GM12891 (cell line): ENCODE measurements at regions not wholly inside any gene's neighbourhood (a gene's known extent, or its start where the extent isn't known, plus 50 kb on each side); places are given as distances from the start of the nearest gene placed in this dataset.

Source experiments
- DNase-seq: peaks from one replicate; pipeline ENCODE4 v3.0.0; 2011; ENCODE audit warnings: low spot score; ENCODE audit not compliant: insufficient read length
- FAIRE-seq: peaks from 2 replicates; lab custom pipeline; 2011; peaks lifted over from hg19 to GRCh38; lab: Jason Lieb, UNC
- PAX5 ChIP-seq: IDR thresholded peaks from 2 replicates; pipeline ENCODE4 v1.6.1; 2011; ENCODE audit warnings: low read length, moderate library complexity, mild to moderate bottlenecking; ENCODE audit not compliant: insufficient read depth, severe bottlenecking
- POLR2A ChIP-seq: IDR thresholded peaks from 2 replicates; pipeline ENCODE4 v1.6.1; 2011; ENCODE audit warnings: low read depth, low read length, control low read depth
- POLR2AphosphoS5 ChIP-seq: IDR thresholded peaks from 2 replicates; pipeline ENCODE4 v1.6.1; 2011; ENCODE audit warnings: low read depth, low read length, control low read depth
- POU2F2 ChIP-seq: IDR thresholded peaks from 2 replicates; pipeline ENCODE4 v1.6.1; 2011; ENCODE audit warnings: low read depth, mild to moderate bottlenecking, control low read depth, low read length, moderate library complexity
- SPI1 ChIP-seq: IDR thresholded peaks from 2 replicates; pipeline ENCODE4 v1.6.1; 2011; ENCODE audit warnings: low read depth, low read length, control low read depth
- TAF1 ChIP-seq: IDR thresholded peaks from 2 replicates; pipeline ENCODE4 v1.6.1; 2011; ENCODE audit warnings: low read depth, low read length, control low read depth

GRCh38 chr9:81293651-81294050, 395.7 kb downstream of the TLE1 start:
- FAIRE-seq (no peak), DNase-seq (no peak)
- TF ChIP-seq SPI1 (no peak), POLR2AphosphoS5 (no peak), POU2F2 (no peak), TAF1 (no peak), POLR2A (no peak), PAX5 (no peak)

DNA sequence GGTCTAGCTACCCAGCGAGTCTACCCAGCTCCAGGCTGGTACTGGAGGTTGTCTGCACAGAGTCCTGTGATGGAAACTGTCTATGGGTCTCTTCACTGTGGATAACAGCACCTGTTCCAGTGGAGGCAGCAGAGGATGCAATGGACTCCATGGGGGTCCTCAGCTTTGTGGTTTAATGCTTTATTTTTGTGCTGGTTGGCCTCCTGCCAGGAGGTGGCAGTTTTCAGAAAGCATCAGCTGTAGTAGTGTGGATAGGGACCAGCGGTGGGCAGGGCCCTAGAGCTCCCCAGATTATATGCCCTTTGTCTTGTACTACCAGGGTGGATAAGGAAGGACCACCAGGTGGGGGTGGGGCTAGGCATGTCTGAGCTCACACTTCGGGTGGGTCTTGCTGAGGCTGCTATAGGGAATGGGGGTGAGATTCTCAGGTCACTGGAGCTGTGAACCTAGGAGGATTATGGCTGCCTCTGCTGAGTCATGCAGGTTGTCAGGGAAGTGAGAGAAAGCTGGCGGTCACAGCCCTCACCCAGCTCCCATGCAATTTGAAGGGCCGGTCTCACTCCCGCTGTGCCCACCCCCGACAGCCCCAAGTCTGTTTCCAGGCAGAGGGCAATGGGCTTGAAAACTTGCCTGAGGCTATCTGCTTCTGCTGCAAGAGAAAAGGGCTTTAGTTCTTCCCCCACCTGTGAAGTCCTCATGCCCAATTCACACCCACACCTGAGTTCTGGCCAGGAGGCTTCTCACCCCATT, 397.1 kb downstream of the TLE1 start:
- DNase-seq, result no peak
- no peak for FAIRE-seq
- no peak for TF ChIP-seq SPI1
- no peak for TF ChIP-seq POU2F2
- no peak for TF ChIP-seq TAF1

GRCh38 chr9:81289622-81290021, 399.7 kb downstream of the TLE1 start:
- DNase-seq, result no peak
- TF ChIP-seq POLR2AphosphoS5 (no peak), TAF1 (no peak), SPI1 (no peak)
- no peak for FAIRE-seq

DNA sequence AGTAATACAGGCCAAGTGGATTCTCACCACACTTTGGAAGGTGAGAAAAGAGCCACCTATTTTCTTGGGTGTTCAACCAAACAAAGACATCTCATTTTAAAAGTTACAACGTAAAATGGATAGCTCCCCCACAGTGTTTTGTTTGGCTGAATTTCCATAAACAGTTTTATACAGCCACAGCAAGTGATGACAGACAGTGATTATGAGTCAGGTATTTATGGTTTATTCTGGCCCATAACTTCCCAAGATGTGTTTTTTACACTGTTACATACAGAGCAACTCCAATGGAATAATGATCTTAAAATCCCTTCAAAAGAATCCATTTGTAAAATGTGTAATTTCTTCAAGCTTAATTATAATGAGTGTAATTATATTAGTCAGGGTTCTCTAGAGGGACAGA, 421.3 kb downstream of the TLE1 start:
- DNase-seq (no peak), FAIRE-seq (no peak)
- TF ChIP-seq POU2F2, result no peak
- no peak for TF ChIP-seq TAF1
- TF ChIP-seq SPI1, result no peak
- no peak for TF ChIP-seq PAX5
- TF ChIP-seq POLR2A, result no peak

- FAIRE-seq, result no peak
- DNase-seq, result no peak
- TF ChIP-seq POLR2AphosphoS5, result no peak
- no peak for TF ChIP-seq POU2F2
- no peak for TF ChIP-seq POLR2A
- TF ChIP-seq PAX5, result no peak
- no peak for TF ChIP-seq TAF1
Observed at GRCh38 chr9:81266674-81267073, 422.7 kb downstream of the TLE1 start.

DNA sequence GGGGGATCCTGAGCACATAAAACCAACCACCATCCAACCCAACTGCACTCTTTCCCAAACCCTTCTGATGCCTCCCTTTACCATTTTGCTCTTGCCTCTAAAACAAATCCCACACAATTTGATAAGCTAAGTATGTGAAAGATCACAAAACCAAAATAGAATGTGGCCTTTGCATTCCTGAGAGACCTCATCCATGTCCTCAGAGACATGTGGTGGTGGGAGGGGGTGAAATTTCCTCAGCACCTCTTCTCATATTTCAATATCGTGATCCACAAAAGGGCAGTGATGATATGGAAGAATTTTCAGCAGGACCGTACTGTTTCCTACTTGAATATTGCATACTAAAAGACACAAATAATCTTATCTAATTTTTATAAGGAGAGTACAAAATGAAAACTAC, 423.3 kb downstream of the TLE1 start:
- no peak for DNase-seq
- TF ChIP-seq POLR2AphosphoS5, result no peak
- TF ChIP-seq POLR2A, result no peak
- no peak for TF ChIP-seq POU2F2
- TF ChIP-seq PAX5, result no peak
- no peak for TF ChIP-seq TAF1
- TF ChIP-seq SPI1, result no peak
- FAIRE-seq, result no peak

- no peak for DNase-seq
- no peak for FAIRE-seq
- TF ChIP-seq POLR2A (no peak), POU2F2 (no peak), TAF1 (no peak), PAX5 (no peak), POLR2AphosphoS5 (no peak), SPI1 (no peak)
Observed at GRCh38 chr9:81264516-81264915, 424.8 kb downstream of the TLE1 start.

DNA sequence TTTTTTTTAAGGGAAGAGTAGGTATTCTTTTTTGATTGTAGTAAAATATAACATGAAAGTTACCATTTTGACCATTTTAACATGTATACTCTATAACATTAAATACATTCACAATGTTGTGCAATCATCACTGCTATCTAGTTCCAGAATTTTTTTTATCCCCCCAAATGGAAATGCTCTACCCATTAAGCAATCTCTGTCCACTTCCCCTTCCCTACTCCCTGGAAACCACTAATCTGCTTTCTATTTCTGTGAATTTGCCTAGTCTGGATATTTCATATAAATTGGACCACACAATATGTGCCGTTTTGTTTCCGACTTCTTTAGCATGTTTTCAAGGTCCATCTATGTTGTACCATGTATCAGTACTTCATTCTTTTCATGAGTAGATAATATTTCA, 429.5 kb downstream of the TLE1 start:
- DNase-seq (no peak), FAIRE-seq (no peak)
- TF ChIP-seq SPI1, result no peak
- no peak for TF ChIP-seq POU2F2
- no peak for TF ChIP-seq TAF1
- TF ChIP-seq POLR2AphosphoS5, result no peak
- TF ChIP-seq POLR2A, result no peak
- no peak for TF ChIP-seq PAX5

DNA sequence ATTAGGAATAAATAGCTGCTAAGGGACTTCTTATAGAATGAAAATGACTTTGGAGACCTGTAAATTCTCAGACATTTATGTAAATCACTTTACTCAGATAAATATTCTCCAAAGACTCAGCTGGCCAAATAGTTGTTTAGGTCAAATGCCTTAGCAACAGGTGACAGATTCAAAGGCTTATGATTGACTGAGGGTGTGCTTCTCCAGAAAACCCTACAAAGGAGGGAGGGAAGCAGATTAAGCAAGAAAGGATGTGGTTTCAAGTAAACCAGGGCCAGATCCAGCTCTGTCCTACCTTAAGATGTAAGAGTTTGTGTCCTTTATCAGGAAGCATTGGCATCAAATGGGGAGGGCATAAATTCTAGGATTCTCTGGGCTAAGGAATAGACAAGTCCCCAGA, 433.0 kb downstream of the TLE1 start:
- no peak for TF ChIP-seq PAX5
- TF ChIP-seq POLR2AphosphoS5, result no peak
- no peak for TF ChIP-seq POU2F2
- no peak for TF ChIP-seq SPI1
- TF ChIP-seq TAF1, result no peak
- no peak for TF ChIP-seq POLR2A
- DNase-seq (no peak), FAIRE-seq (no peak)

DNA sequence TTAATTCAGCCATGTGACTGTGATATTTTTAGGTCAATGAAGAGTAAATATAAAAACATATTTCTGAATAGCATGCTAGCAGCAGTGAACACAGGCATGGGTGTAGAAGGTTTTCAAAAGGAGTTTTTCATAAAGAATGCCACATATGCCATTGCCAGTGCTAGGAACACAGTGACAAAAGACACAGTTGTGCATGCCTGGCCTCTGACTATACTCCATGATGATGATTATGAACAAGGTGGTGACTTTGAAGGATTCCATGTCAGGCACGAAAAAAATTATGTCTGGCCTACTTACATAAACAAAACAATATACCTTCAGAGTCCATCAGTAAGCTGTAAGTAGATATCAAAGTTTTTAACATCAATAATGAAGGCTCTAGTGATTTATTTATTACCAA, 438.7 kb downstream of the TLE1 start:
- FAIRE-seq, result no peak
- no peak for DNase-seq

More for the DNA sequence above, 438.7 kb downstream of the TLE1 start:
- TF ChIP-seq TAF1 (no peak), PAX5 (no peak)
